Neural progenitor cell (in vitro differentiated cells): ENCODE measurements at regions not wholly inside any gene's neighbourhood (a gene's known extent, or its start where the extent isn't known, plus 50 kb on each side); places are given as distances from the start of the nearest gene placed in this dataset.

ENCODE experiments used
- DNase-seq: peaks from one replicate; pipeline ENCODE4 v3.0.0-alpha.2; 2016; ENCODE audit warnings: low spot score
- H2AFZ ChIP-seq: fragments of 200-600 bp; sonication (generic); replicated peaks from 2 replicates; pipeline ENCODE4 v1.6.1; 2016; ENCODE audit warnings: antibody characterized with exemption
- H3F3A ChIP-seq: fragments of 200-600 bp; sonication (generic); 2 replicates; pipeline ENCODE4 v1.6.1; 2016; ENCODE audit warnings: antibody characterized with exemption, low read depth
- H3K27ac ChIP-seq: fragments of 200-600 bp; sonication (generic); 2 replicates; pipeline ENCODE4 v1.5.1; 2016; ENCODE audit warnings: mild to moderate bottlenecking
- H3K27me3 ChIP-seq: fragments of 200-600 bp; sonication (generic); 2 replicates; pipeline ENCODE4 v1.6.1; 2016; ENCODE audit warnings: mild to moderate bottlenecking, moderate library complexity
- H3K36me3 ChIP-seq: fragments of 200-600 bp; sonication (generic); 2 replicates; pipeline ENCODE4 v1.5.1; 2016
- H3K4me1 ChIP-seq: fragments of 200-600 bp; sonication (generic); 2 replicates; pipeline ENCODE4 v1.6.1; 2016; ENCODE audit warnings: mixed run types
- H3K4me2 ChIP-seq: fragments of 200-600 bp; sonication (generic); 2 replicates; pipeline ENCODE4 v1.6.1; 2016
- H3K4me3 ChIP-seq: fragments of 200-600 bp; sonication (generic); 2 replicates; pipeline ENCODE4 v1.5.1; 2016
- H3K79me2 ChIP-seq: fragments of 200-600 bp; sonication (generic); 2 replicates; pipeline ENCODE4 v1.6.1; 2016; ENCODE audit warnings: low read depth
- H3K9ac ChIP-seq: fragments of 200-600 bp; sonication (generic); 2 replicates; pipeline ENCODE4 v1.6.1; 2016
- H3K9me3 ChIP-seq: fragments of 200-600 bp; sonication (generic); 2 replicates; pipeline ENCODE4 v1.5.1; 2016; ENCODE audit warnings: low read depth
- H4K20me1 ChIP-seq: fragments of 200-600 bp; sonication (generic); 2 replicates; pipeline ENCODE4 v1.6.1; 2016; ENCODE audit warnings: low read depth
- H3K27ac Mint-ChIP-seq: 3 replicates; pipeline ENCODE4 v1.8.0; 2021; ENCODE audit warnings: mixed read lengths
- H3K27me3 Mint-ChIP-seq: 2 replicates; pipeline ENCODE4 v1.8.0; 2022; ENCODE audit warnings: low read depth, mild to moderate bottlenecking, inconsistent platforms, moderate library complexity, mixed read lengths; ENCODE audit not compliant: insufficient read depth
- H3K36me3 Mint-ChIP-seq: 3 replicates; pipeline ENCODE4 v1.8.0; 2021; ENCODE audit warnings: mixed read lengths
- H3K4me1 Mint-ChIP-seq: 3 replicates; pipeline ENCODE4 v1.8.0; 2021; ENCODE audit warnings: mixed read lengths
- H3K4me3 Mint-ChIP-seq: 3 replicates; pipeline ENCODE4 v1.8.0; 2021; ENCODE audit warnings: mild to moderate bottlenecking, moderate library complexity, mixed read lengths
- H3K9me3 Mint-ChIP-seq: 3 replicates; pipeline ENCODE4 v1.8.0; 2020; ENCODE audit warnings: mixed read lengths
- EZH2 ChIP-seq: fragments of 200-600 bp; sonication (generic); IDR thresholded peaks from 2 replicates; pipeline ENCODE4 v1.6.1; 2017; ENCODE audit warnings: antibody characterized with exemption, mild to moderate bottlenecking, moderate library complexity
- EZH2phosphoT487 ChIP-seq: fragments of 200-600 bp; sonication (generic); IDR thresholded peaks from 2 replicates; pipeline ENCODE4 v1.6.1; 2017; ENCODE audit warnings: antibody characterized with exemption
- TF ChIP-seq, protein P1 (sequence below): fragments of 200-600 bp; sonication (generic); IDR thresholded peaks from 2 replicates; pipeline ENCODE4 v1.5.1; 2017; ENCODE audit warnings: antibody characterized with exemption, mild to moderate bottlenecking

DNA sequence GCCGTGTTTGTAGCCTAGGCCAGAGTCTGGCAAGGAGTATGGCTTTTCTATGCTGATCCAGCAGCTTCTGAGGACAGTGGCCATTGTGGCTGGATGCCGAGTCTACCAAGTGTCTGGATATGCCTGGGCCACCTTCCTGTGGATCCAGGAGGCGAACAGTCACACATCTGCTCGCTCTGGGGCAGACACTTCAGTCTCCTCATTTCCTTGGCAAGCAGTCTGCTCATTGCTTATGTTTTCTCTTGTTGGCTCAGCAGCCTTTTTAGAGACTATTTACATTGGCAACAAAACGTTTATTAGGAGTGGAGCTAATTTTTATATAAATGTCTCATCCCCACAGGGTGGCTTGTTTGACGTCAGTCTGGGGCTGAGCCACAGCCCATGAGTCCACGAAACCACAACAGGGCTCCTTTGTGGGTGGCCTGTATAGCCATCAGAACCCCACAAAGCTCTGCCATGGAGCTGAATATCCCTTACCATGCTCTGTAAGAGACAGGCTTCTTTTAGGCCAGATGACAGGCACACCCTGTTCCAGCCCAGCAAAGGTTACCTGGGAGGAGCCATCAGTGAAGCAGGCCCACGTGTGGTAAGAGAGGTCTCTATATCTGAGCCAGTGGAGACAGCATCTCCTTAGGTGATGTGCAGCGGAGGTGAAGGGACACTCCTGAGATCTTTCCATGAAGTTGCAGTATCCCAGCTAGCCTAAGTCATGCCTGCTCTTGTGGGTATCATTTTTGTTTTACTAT lies 221.7 kb downstream of the DIRAS2 start:
- Histone ChIP-seq H3K36me3 (no peaks in the 10 kb centered on the region), H3K27me3 (no peaks in the 10 kb centered on the region), H3K27ac (no peak overlapping the region), H3K4me3 (no peak overlapping the region), H2AFZ (no peak overlapping the region), H3K9ac (no peak overlapping the region), H3F3A (no peaks in the 10 kb centered on the region), H3K4me1 (no peaks in the 10 kb centered on the region), H3K79me2 (no peaks in the 10 kb centered on the region), H3K4me2 (no peak overlapping the region), H4K20me1 (no peaks in the 10 kb centered on the region), H3K9me3 (no peaks in the 10 kb centered on the region)
- no peak for TF ChIP-seq EZH2
- TF ChIP-seq EZH2phosphoT487: no peak
- TF ChIP-seq, protein P1, sequence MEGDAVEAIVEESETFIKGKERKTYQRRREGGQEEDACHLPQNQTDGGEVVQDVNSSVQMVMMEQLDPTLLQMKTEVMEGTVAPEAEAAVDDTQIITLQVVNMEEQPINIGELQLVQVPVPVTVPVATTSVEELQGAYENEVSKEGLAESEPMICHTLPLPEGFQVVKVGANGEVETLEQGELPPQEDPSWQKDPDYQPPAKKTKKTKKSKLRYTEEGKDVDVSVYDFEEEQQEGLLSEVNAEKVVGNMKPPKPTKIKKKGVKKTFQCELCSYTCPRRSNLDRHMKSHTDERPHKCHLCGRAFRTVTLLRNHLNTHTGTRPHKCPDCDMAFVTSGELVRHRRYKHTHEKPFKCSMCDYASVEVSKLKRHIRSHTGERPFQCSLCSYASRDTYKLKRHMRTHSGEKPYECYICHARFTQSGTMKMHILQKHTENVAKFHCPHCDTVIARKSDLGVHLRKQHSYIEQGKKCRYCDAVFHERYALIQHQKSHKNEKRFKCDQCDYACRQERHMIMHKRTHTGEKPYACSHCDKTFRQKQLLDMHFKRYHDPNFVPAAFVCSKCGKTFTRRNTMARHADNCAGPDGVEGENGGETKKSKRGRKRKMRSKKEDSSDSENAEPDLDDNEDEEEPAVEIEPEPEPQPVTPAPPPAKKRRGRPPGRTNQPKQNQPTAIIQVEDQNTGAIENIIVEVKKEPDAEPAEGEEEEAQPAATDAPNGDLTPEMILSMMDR: no peak
- Mint-ChIP-seq H3K36me3 (no peaks in the 10 kb centered on the region), H3K9me3 (no peaks in the 10 kb centered on the region), H3K27ac (no peak overlapping the region), H3K4me3 (no peak overlapping the region), H3K27me3 (peaks cover 3% of the 10 kb centered on the region), H3K4me1 (peaks cover 16% of the 10 kb centered on the region)
- no peak for DNase-seq

DNA sequence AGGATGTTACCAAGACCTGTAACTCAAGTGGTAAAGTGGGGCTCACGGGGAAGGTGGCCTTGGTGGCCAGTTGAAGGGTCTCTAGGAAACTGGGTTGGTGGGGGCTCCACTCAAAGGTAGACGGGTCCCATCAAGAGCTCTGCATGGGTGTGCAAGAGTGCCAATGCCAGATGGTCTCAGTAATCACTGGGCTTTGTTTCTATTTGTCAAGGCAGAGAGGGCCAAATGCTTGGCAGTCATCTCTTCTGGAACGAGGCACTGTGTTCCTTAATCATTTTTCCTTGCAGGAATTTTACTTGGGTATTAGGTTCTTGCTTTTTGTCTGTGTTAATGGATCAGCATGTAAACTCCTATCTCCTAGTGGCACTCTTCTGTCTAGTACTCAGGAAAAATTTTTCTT lies 220.8 kb downstream of the DIRAS2 start:
- no peaks in the 10 kb centered on the region for H3K4me1 ChIP-seq
- no peak overlapping the region for H3K4me2 ChIP-seq
- Mint-ChIP-seq H3K9me3 (no peaks in the 10 kb centered on the region), H3K4me3 (no peak overlapping the region), H3K27ac (no peak overlapping the region), H3K27me3 (peaks cover 3% of the 10 kb centered on the region), H3K4me1 (peaks cover 16% of the 10 kb centered on the region), H3K36me3 (no peaks in the 10 kb centered on the region)
- H3K36me3 ChIP-seq: no peaks in the 10 kb centered on the region
- no peak for TF ChIP-seq EZH2
- no peak for TF ChIP-seq EZH2phosphoT487
- TF ChIP-seq, protein P1: no peak
- no peak overlapping the region for H3K27ac ChIP-seq
- H3K9ac ChIP-seq: no peak overlapping the region
- no peaks in the 10 kb centered on the region for H3F3A ChIP-seq
- no peak for DNase-seq
- H4K20me1 ChIP-seq: no peaks in the 10 kb centered on the region
- no peaks in the 10 kb centered on the region for H3K27me3 ChIP-seq
- H3K9me3 ChIP-seq: no peaks in the 10 kb centered on the region
- no peak overlapping the region for H2AFZ ChIP-seq
- H3K4me3 ChIP-seq: no peak overlapping the region
- H3K79me2 ChIP-seq: no peaks in the 10 kb centered on the region

- Histone ChIP-seq H3K9me3 (no peaks in the 10 kb centered on the region), H4K20me1 (no peaks in the 10 kb centered on the region), H3K4me2 (no peak overlapping the region), H3K79me2 (no peaks in the 10 kb centered on the region), H3K27me3 (no peaks in the 10 kb centered on the region), H3K36me3 (no peaks in the 10 kb centered on the region), H3K9ac (no peak overlapping the region), H3K4me1 (no peaks in the 10 kb centered on the region), H2AFZ (peak overlapping the region; percentile 12), H3K27ac (no peak overlapping the region), H3K4me3 (no peak overlapping the region), H3F3A (no peaks in the 10 kb centered on the region)
- no peak for TF ChIP-seq EZH2
- TF ChIP-seq, protein P1: no peak
- no peak for TF ChIP-seq EZH2phosphoT487
- no peak for DNase-seq
- H3K27me3 Mint-ChIP-seq: peaks cover 2% of the 10 kb centered on the region
- H3K27ac Mint-ChIP-seq: no peak overlapping the region
- H3K9me3 Mint-ChIP-seq: no peaks in the 10 kb centered on the region
- no peak overlapping the region for H3K4me3 Mint-ChIP-seq
- H3K36me3 Mint-ChIP-seq: no peaks in the 10 kb centered on the region
- H3K4me1 Mint-ChIP-seq: peaks cover 14% of the 10 kb centered on the region
Observed at GRCh38 chr9:90423661-90424193, 218.9 kb downstream of the DIRAS2 start.
